Caki2 (cell line): ENCODE measurements at regions not wholly inside any gene's neighbourhood (a gene's known extent, or its start where the extent isn't known, plus 50 kb on each side); places are given as distances from the start of the nearest gene placed in this dataset.
A peak's percentile ranks its signal among the peaks of the same experiment; 100 is the strongest.

Experiments
- DNase-seq: peaks from one replicate; pipeline ENCODE4 v3.0.0-alpha.2; 2015; ENCODE audit warnings: low read depth
- in situ Hi-C: cut with HindIII; loops from 2 replicates; pipeline ENCODE4 v1.10.0; 2016; ENCODE audit warnings: low sequenced_read_pairs, low pct_unique_long_range_greater_than_20kb, mixed read lengths

DNA sequence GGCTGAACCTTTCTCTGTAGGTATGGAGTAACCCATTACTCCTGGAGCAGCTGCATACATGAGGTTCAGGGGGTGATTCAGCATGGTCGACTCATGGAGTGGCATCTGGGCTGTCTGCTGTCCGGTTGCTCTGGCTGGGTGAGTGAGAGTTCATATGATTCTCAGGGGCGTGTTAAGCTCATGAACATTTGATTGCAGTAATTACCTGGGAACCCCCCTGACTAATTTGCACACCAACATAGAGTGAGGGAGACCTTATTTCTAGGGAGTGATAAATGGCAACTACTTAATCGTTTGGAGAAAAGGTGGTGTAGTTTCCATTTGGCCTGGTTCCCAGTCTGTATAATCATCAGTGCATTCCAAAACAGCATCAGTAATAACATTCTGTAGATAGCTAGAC is 661.9 kb downstream of the ETS1 start:
- DNase-seq: no peak
- in situ Hi-C loops: no loop called here

GRCh38 chr11:127919206-127920000 is 668.0 kb downstream of the ETS1 start:
- peak; percentile 3 for DNase-seq
- in situ Hi-C loops: no loop called here

DNA sequence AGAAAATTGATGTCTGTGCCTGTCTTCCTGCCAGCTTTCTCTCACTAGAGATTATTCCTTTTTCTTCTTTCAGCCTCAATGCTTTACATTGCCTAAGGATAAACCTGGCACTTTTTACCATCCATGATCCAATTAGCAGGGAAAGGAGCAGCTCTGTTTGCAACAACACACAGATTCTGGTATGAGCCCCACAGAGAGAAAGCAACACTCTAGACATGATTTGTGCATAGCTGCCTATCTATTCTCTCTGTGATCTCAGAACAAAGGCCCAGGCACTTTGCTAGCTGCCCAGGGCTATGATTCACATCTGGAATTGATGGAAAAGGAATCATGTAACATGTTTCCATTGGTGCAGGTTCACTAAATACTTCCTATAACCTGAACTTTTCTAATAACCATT is 685.0 kb downstream of the ETS1 start:
- in situ Hi-C loops: no loop called here
- no peak for DNase-seq

- DNase-seq: no peak
- in situ Hi-C loops: no loop called here
These were observed 688.7 kb downstream of the ETS1 start for GRCh38 chr11:127898422-127899365.

DNA sequence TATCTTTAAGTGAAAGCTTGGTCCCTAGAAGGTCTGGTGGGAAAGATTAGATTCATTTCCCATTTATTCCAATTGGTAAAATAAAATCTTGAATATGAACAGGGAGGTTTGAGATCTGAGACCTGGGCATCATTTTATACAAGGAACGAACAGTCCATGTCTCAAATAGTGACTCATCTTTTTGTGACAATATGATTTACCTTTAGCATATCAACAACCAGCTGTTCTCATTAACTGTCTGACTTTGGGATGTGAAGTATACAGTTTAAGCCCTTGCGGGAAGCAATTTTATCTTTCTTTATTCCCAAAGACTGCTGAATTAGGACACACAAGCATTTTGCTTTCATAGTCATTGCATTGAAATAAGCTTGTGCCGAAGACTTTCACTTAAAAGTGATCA is 691.6 kb downstream of the ETS1 start:
- in situ Hi-C loops: no loop called here
- no peak for DNase-seq

DNA sequence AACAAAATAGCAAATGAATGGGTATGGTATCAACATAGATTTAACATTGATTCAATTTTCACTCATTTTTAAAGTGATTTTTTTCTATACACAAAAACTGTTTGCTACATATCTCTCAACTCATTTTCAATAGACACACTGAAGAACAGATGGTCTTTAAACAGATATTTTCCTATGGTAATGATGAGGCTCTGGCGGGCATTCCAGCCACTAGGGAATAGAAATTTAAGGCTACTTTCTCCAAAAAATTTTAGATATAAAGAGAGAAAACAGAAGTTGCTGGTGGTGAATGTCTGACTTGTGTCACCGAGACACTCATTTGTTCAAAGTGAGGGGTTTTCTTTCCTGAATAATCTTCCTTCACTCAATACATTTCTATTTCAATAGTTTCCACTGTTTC is 693.0 kb downstream of the ETS1 start:
- in situ Hi-C loops: no loop called here
- DNase-seq: no peak

DNA sequence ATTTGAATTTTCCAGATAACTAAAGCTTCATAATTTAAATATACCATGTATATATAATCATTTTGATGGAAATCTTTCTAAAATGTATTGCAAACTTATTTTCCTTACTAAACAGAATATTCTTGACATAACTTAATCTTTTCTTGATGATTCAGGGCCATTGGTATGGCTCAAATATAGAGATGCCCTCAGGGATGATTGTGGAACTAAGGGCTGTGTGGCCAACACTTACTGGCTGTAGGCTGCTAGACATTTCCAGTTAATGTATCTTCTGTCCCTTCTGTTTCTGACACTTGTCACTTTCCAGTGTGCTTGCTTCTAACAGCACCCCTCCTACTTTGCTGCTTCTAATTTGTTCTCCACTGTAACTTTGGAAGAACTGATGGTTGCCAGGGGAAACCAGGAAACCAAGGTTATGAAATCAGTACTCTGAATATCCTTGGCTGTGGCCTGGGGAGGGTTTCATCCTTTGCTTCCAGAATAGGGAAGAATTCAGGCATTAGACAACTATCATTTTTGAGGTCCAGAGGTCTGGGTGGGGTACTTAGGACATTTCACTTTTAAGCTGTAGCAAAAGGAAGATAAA is 697.2 kb downstream of the ETS1 start:
- in situ Hi-C loops: no loop called here
- no peak for DNase-seq

- in situ Hi-C loops: no loop called here
These were observed 699.0 kb downstream of the ETS1 start for GRCh38 chr11:127888386-127888785.

GRCh38 chr11:127875131-127875530 is 712.2 kb downstream of the ETS1 start:
- no peak for DNase-seq
- in situ Hi-C loops: no loop called here

More at GRCh38 chr11:127888386-127888785, 699.0 kb downstream of the ETS1 start:
- DNase-seq: no peak

DNA sequence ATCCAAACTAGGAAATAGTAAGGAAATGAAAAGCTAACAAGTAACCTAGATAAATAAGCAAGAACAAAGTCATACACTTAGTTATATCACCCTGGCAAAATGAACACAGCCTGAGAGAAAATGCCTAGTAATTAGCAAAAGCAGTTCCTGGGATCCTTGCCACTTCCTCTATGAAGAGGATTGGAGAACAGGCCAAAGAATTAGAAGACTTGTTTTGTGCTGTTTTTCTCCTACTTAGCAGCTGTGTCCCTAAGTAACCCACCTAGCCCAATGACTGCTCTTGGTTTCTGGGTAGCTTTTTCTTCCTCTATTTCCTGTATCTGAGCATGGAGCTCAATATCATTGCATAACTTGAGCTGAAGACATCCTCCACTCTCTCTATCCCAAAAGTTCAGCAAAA is 713.9 kb downstream of the ETS1 start:
- in situ Hi-C loops: no loop called here
- DNase-seq: no peak

- DNase-seq: no peak
These were observed 721.2 kb downstream of the ETS1 start for GRCh38 chr11:127866109-127866508.

DNA sequence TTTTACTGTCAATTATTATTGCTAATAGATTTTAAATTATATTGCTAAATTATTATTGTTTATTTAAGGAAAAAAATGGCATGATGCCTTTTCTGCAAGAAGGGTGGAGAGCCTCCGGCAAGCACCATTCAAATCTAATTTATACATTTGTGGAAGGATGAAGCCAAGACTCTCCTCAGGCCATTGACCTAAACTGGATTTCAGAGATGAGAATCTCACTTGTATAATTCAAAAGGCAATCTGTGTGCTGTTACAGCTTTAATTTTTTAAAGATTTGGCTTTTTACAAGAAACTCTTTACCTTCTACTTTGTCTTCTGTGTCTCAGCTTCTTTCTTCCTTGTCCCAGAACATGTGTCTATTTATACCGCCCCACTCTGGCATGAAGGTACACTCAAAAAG is 722.5 kb downstream of the ETS1 start:
- no peak for DNase-seq
- in situ Hi-C loops: no loop called here

More at GRCh38 chr11:127866109-127866508, 721.2 kb downstream of the ETS1 start:
- in situ Hi-C loops: no loop called here

DNA sequence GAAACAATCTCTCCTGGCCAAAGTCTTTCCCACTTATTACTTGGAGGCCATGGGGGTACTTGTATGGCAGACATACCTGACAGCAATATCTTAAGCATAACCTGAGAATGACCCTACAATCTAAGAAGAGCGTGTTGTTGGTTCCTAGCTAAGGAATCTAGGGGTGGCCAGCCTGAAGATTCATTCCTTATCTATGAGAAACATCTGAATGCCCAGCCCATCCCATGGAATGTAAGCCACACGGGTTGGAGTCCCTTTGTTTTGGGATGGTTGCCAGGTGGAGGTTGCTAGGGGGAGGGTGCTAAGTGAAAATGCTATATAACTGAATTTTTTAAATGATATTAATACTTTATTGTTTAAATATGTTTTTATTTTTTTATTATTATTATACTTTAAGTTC is 725.0 kb downstream of the ETS1 start:
- peak; percentile 4 for DNase-seq
- in situ Hi-C loops: no loop called here

- in situ Hi-C loops: no loop called here
- DNase-seq: peak; percentile 30
These were observed 727.4 kb downstream of the ETS1 start for GRCh38 chr11:127859941-127860354.

GRCh38 chr11:127844876-127845275 is 742.5 kb downstream of the ETS1 start:
- in situ Hi-C loops: no loop called here
- no peak for DNase-seq

GRCh38 chr11:127843483-127844396 is 743.6 kb downstream of the ETS1 start:
- peak; percentile 3 for DNase-seq
- in situ Hi-C loops: no loop called here

- in situ Hi-C loops: no loop called here
- no peak for DNase-seq
These were observed 762.2 kb downstream of the ETS1 start for GRCh38 chr11:127825183-127825582.

GRCh38 chr11:127818625-127819024 is 768.7 kb downstream of the ETS1 start:
- DNase-seq: no peak
- in situ Hi-C loops: no loop called here
